Activated naive CD4-positive, alpha-beta T cell treated with anti-CD3 and anti-CD28 coated beads, Interleukin-2, amount 10 ng/mL, durations not matched to agents 7 days and 5 days (primary cell): ENCODE measurements at regions not wholly inside any gene's neighbourhood (a gene's known extent, or its start where the extent isn't known, plus 50 kb on each side); places are given as distances from the start of the nearest gene placed in this dataset.

Source experiments
- CTCF ChIA-PET: fragments of 350-600 bp; sonication (Branson Sonifier 250); formaldehyde crosslinking; loops from one replicate; lab custom pipeline; 2021; ENCODE audit warnings: antibody characterized with exemption; lab: Charles Lee
- DNase-seq: peaks from one replicate; pipeline ENCODE4 v3.0.0-alpha.2; 2020
- H3K27ac Mint-ChIP-seq: one replicate; pipeline ENCODE4 v1.8.0; 2021; ENCODE audit warnings: mild to moderate bottlenecking, moderate library complexity, mixed read lengths
- H3K27me3 Mint-ChIP-seq: one replicate; pipeline ENCODE4 v1.8.0; 2021; ENCODE audit warnings: mild to moderate bottlenecking, mixed read lengths
- H3K36me3 Mint-ChIP-seq: one replicate; pipeline ENCODE4 v1.8.0; 2021; ENCODE audit warnings: mixed read lengths
- H3K4me1 Mint-ChIP-seq: one replicate; pipeline ENCODE4 v1.8.0; 2021; ENCODE audit warnings: mixed read lengths
- H3K4me3 Mint-ChIP-seq: one replicate; pipeline ENCODE4 v1.8.0; 2021; ENCODE audit warnings: mild to moderate bottlenecking, moderate library complexity, mixed read lengths
- H3K9me3 Mint-ChIP-seq: one replicate; pipeline ENCODE4 v1.8.0; 2021; ENCODE audit warnings: mixed read lengths

DNA sequence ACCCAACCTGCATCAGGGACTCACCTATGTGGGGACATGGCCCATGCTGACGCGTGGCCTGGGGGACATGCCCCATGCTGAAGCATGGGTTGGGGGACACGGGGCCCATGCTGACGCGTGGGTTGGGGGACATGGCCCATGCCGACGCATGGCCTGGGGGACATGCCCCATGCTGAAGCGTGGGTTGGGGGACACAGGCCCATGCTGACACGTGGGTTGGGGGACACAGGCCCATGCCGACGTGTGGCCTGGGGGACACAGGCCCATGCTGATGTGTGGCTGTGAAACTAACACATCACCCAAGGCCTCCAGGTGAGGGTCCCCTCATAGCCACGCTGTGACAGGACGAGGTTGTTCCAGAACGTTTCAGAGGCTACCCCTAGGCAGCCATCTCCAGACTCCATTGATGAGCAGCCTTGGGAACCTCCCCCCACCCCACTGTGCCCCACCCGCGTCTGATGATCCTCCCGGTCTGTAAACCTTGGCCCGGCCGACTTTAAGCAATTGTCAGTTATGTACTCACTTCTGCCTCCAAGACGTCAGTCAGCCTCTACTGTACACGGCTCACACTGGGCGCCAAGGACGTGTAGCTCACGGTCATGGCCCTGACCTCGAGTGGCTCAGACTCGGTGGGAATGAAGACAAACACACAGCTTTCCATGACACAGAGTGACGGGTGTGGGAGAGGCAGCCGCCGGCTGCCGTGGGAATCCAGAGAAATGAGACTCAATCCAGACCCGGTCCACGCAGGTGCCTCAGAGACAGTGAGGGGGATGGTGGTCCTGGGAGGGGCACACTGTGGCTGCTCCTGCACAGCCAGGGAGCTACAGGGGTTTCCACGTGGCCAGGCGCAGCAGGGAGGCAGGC, 50.2 kb upstream of the SLC66A3 start:
- Mint-ChIP-seq H3K36me3 (peaks cover 2% of the 10 kb centered on the region), H3K4me1 (peaks cover 45% of the 10 kb centered on the region), H3K27ac (peak overlapping the region; percentile 49), H3K27me3 (peaks cover 27% of the 10 kb centered on the region), H3K4me3 (no peak overlapping the region), H3K9me3 (peaks cover 2% of the 10 kb centered on the region)
- DNase-seq, result no peak
- CTCF ChIA-PET, result interaction anchor here (0.7 kb wide), 1 partner anchor 1967 kb away, joined by 3 read pairs; no protein-coding TSS in a partner anchor
